ENCODE measurements at regions not wholly inside any gene's neighbourhood (a gene's known extent, or its start where the extent isn't known, plus 50 kb on each side); places are given as distances from the start of the nearest gene placed in this dataset.

GRCh38 chr4:165621983-165622382, 243.2 kb downstream of the CPE start:
- ATAC-seq (no peak), DNase-seq (ENCODE audit: low spot score) (no peak)
- Mint-ChIP-seq H3K27me3 (ENCODE audit: low read depth) (no peaks in the 10 kb centered on the region), H3K27ac (no peak overlapping the region), H3K4me1 (no peaks in the 10 kb centered on the region), H3K36me3 (peaks cover 7% of the 10 kb centered on the region; the same call in 1 of the 2 replicates), H3K4me3 (no peak overlapping the region), H3K9me3 (peaks cover 32% of the 10 kb centered on the region)
- ChIA-PET CTCF (no interaction called here), POLR2A (no interaction called here)
- TF ChIP-seq ZNF232 (CRISPR knock-in tag; IDR thresholded peaks at IDR 0.05) (no peak), NFATC4 (CRISPR knock-in tag; IDR thresholded peaks at IDR 0.05) (no peak), ZNF512 (CRISPR knock-in tag; IDR thresholded peaks at IDR 0.05; ENCODE audit: borderline replicate concordance) (no peak), OVOL2 (CRISPR knock-in tag; IDR thresholded peaks at IDR 0.05; ENCODE audit: borderline replicate concordance) (no peak), NFYB (CRISPR knock-in tag; conservative IDR thresholded peaks at IDR 0.05; ENCODE audit: low read depth) (no peak), E2F5 (CRISPR knock-in tag; IDR thresholded peaks at IDR 0.05) (no peak), E2F4 (CRISPR knock-in tag; IDR thresholded peaks at IDR 0.05; ENCODE audit: borderline replicate concordance, low read depth) (no peak), HMGXB4 (CRISPR knock-in tag; IDR thresholded peaks at IDR 0.05) (no peak), ESRRA (CRISPR knock-in tag; IDR thresholded peaks at IDR 0.05; ENCODE audit: borderline replicate concordance) (no peak), NFE2L1 (CRISPR knock-in tag; IDR thresholded peaks at IDR 0.05) (no peak), CBFB (CRISPR knock-in tag; IDR thresholded peaks at IDR 0.05; ENCODE audit: low read depth) (no peak), ZNF138 (CRISPR knock-in tag; conservative IDR thresholded peaks at IDR 0.05) (no peak), AR (CRISPR knock-in tag; IDR thresholded peaks at IDR 0.05) (no peak), ATF2 (CRISPR knock-in tag; IDR thresholded peaks at IDR 0.05; ENCODE audit: borderline replicate concordance, low read depth) (no peak), ZNF263 (CRISPR knock-in tag; IDR thresholded peaks at IDR 0.05; ENCODE audit: low read depth) (no peak), GABPB1 (CRISPR knock-in tag; IDR thresholded peaks at IDR 0.05) (no peak), PREB (CRISPR knock-in tag; IDR thresholded peaks at IDR 0.05; ENCODE audit: borderline replicate concordance) (no peak), RORB (CRISPR knock-in tag; IDR thresholded peaks at IDR 0.05) (no peak)

All from WTC11 (cell line).